G401 (cell line): ENCODE measurements at regions not wholly inside any gene's neighbourhood (a gene's known extent, or its start where the extent isn't known, plus 50 kb on each side); places are given as distances from the start of the nearest gene placed in this dataset.

Experiments
- DNase-seq: peaks from one replicate; pipeline ENCODE4 v3.0.0-alpha.2; 2015; ENCODE audit warnings: low spot score
- in situ Hi-C: cut with HindIII; loops from 2 replicates; pipeline ENCODE4 v1.10.0; 2016; ENCODE audit warnings: low sequenced_read_pairs, mixed read lengths

- in situ Hi-C loops = no loop called here
- DNase-seq = no peak
Observed at GRCh38 chr14:22159099-22159498, 429.9 kb downstream of the DAD1 start.

- no peak for DNase-seq
- in situ Hi-C loops = no loop called here
Observed at GRCh38 chr14:22158560-22158959, 430.5 kb downstream of the DAD1 start.

GRCh38 chr14:22155571-22155970, 433.5 kb downstream of the DAD1 start:
- DNase-seq = no peak
- in situ Hi-C loops = no loop called here

- in situ Hi-C loops = no loop called here
- DNase-seq = no peak
Observed at GRCh38 chr14:22152903-22153302, 436.1 kb downstream of the DAD1 start.

GRCh38 chr14:22152161-22152870, 436.7 kb downstream of the DAD1 start:
- in situ Hi-C loops = no loop called here
- DNase-seq = no peak

GRCh38 chr14:22151121-22151520, 437.9 kb downstream of the DAD1 start:
- DNase-seq = no peak
- in situ Hi-C loops = no loop called here

GRCh38 chr14:22149058-22149457, 440.0 kb downstream of the DAD1 start:
- in situ Hi-C loops = no loop called here
- no peak for DNase-seq

- DNase-seq = no peak
- in situ Hi-C loops = no loop called here
Observed at GRCh38 chr14:22147716-22148115, 441.3 kb downstream of the DAD1 start.

- in situ Hi-C loops = no loop called here
- DNase-seq = no peak
Observed at GRCh38 chr14:22143363-22143762, 445.7 kb downstream of the DAD1 start.

- in situ Hi-C loops = no loop called here
- no peak for DNase-seq
Observed at GRCh38 chr14:22140633-22141032, 448.4 kb downstream of the DAD1 start.

- DNase-seq = no peak
- in situ Hi-C loops = no loop called here
Observed at GRCh38 chr14:22131749-22132476, 457.1 kb downstream of the DAD1 start.

GRCh38 chr14:22124073-22124613, 450.5 kb upstream of the OR4E1 start:
- DNase-seq = no peak
- in situ Hi-C loops = no loop called here

GRCh38 chr14:22122829-22123560, 449.4 kb upstream of the OR4E1 start:
- in situ Hi-C loops = no loop called here

GRCh38 chr14:22122227-22122818, 448.7 kb upstream of the OR4E1 start:
- no peak for DNase-seq

More at GRCh38 chr14:22122829-22123560, 449.4 kb upstream of the OR4E1 start:
- DNase-seq = no peak

GRCh38 chr14:22118899-22119477, 445.4 kb upstream of the OR4E1 start:
- in situ Hi-C loops = no loop called here
- DNase-seq = no peak

More at GRCh38 chr14:22122227-22122818, 448.7 kb upstream of the OR4E1 start:
- in situ Hi-C loops = no loop called here

GRCh38 chr14:22113401-22113800, 439.8 kb upstream of the OR4E1 start:
- in situ Hi-C loops = no loop called here
- DNase-seq = no peak

GRCh38 chr14:22112004-22112403, 438.4 kb upstream of the OR4E1 start:
- in situ Hi-C loops = no loop called here
- DNase-seq = no peak

GRCh38 chr14:22107753-22108152, 434.1 kb upstream of the OR4E1 start:
- no peak for DNase-seq
- in situ Hi-C loops = no loop called here
